ENCODE measurements at regions not wholly inside any gene's neighbourhood (a gene's known extent, or its start where the extent isn't known, plus 50 kb on each side); places are given as distances from the start of the nearest gene placed in this dataset.

- no peak for TF ChIP-seq CTCF (IDR thresholded peaks at IDR 0.05; ENCODE audit: low read depth, low read length, missing control alignments)
- H3K4me3 ChIP-seq (replicated peaks; ENCODE audit: low read depth, low read length): no peak overlapping the region
- no peak for DNase-seq (ENCODE audit: extremely low read depth, low read depth)
Measured at GRCh38 chr2:22800412-22800811, 584.6 kb upstream of the KLHL29 start.

GRCh38 chr2:22801071-22801470 lies 583.9 kb upstream of the KLHL29 start:
- no peak overlapping the region for H3K4me3 ChIP-seq (replicated peaks; ENCODE audit: low read depth, low read length)
- DNase-seq (ENCODE audit: extremely low read depth, low read depth): no peak
- TF ChIP-seq CTCF (IDR thresholded peaks at IDR 0.05; ENCODE audit: low read depth, low read length, missing control alignments): no peak

GRCh38 chr2:22801970-22802369 lies 583.0 kb upstream of the KLHL29 start:
- no peak for TF ChIP-seq CTCF (IDR thresholded peaks at IDR 0.05; ENCODE audit: low read depth, low read length, missing control alignments)
- H3K4me3 ChIP-seq (replicated peaks; ENCODE audit: low read depth, low read length): no peak overlapping the region
- DNase-seq (ENCODE audit: extremely low read depth, low read depth): no peak

GRCh38 chr2:22807872-22808271 lies 577.1 kb upstream of the KLHL29 start:
- no peak for DNase-seq (ENCODE audit: extremely low read depth, low read depth)
- TF ChIP-seq CTCF (IDR thresholded peaks at IDR 0.05; ENCODE audit: low read depth, low read length, missing control alignments): no peak
- H3K4me3 ChIP-seq (replicated peaks; ENCODE audit: low read depth, low read length): no peak overlapping the region

- H3K4me3 ChIP-seq (replicated peaks; ENCODE audit: low read depth, low read length): no peak overlapping the region
- DNase-seq (ENCODE audit: extremely low read depth, low read depth): no peak
- TF ChIP-seq CTCF (IDR thresholded peaks at IDR 0.05; ENCODE audit: low read depth, low read length, missing control alignments): no peak
Measured at GRCh38 chr2:22810602-22811001, 574.4 kb upstream of the KLHL29 start.

- TF ChIP-seq CTCF (IDR thresholded peaks at IDR 0.05; ENCODE audit: low read depth, low read length, missing control alignments): no peak
- DNase-seq (ENCODE audit: extremely low read depth, low read depth): no peak
- H3K4me3 ChIP-seq (replicated peaks; ENCODE audit: low read depth, low read length): no peak overlapping the region
Measured at GRCh38 chr2:22812065-22812680, 572.8 kb upstream of the KLHL29 start.

- DNase-seq (ENCODE audit: extremely low read depth, low read depth): no peak
- H3K4me3 ChIP-seq (replicated peaks; ENCODE audit: low read depth, low read length): no peak overlapping the region
- TF ChIP-seq CTCF (IDR thresholded peaks at IDR 0.05; ENCODE audit: low read depth, low read length, missing control alignments): no peak
Measured at GRCh38 chr2:22817197-22817596, 567.8 kb upstream of the KLHL29 start.

Measured in HFF-Myc (cell line).